ENCODE measurements at regions not wholly inside any gene's neighbourhood (a gene's known extent, or its start where the extent isn't known, plus 50 kb on each side); places are given as distances from the start of the nearest gene placed in this dataset.

DNA sequence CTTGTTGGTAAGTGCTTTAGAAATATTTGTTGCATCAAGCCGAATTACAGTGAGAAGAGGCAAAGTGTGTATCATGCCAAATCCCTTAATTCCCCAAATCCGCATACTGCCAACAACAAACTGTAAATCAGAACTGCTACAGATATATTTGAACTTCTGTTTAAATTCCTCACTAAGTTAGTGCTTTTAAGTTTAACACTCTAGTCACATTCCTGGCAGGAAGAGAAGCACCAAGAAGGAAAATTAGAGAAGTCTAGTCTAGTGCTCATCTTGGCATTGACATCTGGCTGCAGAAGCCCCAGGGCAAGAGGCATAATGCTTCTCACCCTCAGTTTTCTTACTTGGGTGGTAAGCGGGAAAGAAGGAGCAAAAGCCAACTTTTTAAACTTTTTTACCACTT lies 343.5 kb downstream of the GPR37 start:
- TF ChIP-seq, protein P1, sequence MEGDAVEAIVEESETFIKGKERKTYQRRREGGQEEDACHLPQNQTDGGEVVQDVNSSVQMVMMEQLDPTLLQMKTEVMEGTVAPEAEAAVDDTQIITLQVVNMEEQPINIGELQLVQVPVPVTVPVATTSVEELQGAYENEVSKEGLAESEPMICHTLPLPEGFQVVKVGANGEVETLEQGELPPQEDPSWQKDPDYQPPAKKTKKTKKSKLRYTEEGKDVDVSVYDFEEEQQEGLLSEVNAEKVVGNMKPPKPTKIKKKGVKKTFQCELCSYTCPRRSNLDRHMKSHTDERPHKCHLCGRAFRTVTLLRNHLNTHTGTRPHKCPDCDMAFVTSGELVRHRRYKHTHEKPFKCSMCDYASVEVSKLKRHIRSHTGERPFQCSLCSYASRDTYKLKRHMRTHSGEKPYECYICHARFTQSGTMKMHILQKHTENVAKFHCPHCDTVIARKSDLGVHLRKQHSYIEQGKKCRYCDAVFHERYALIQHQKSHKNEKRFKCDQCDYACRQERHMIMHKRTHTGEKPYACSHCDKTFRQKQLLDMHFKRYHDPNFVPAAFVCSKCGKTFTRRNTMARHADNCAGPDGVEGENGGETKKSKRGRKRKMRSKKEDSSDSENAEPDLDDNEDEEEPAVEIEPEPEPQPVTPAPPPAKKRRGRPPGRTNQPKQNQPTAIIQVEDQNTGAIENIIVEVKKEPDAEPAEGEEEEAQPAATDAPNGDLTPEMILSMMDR (IDR thresholded peaks at IDR 0.05): no peak
- TF ChIP-seq POLR2A (IDR thresholded peaks at IDR 0.05): no peak
